Ishikawa (cell line): ENCODE measurements at regions not wholly inside any gene's neighbourhood (a gene's known extent, or its start where the extent isn't known, plus 50 kb on each side); places are given as distances from the start of the nearest gene placed in this dataset.

Source experiments
- EGR1 ChIP-seq: IDR thresholded peaks from 2 replicates; pipeline ENCODE4 v1.6.1; 2012
- REST ChIP-seq: IDR thresholded peaks from 2 replicates; pipeline ENCODE4 v1.6.1; 2012; ENCODE audit warnings: low read depth, mild to moderate bottlenecking

- TF ChIP-seq EGR1 (no peak), REST (no peak)
These were observed 188.5 kb upstream of the PMEPA1 start for GRCh38 chr20:57898332-57898731.
